PFSK-1 (cell line): ENCODE measurements at regions not wholly inside any gene's neighbourhood (a gene's known extent, or its start where the extent isn't known, plus 50 kb on each side); places are given as distances from the start of the nearest gene placed in this dataset.

Experiments
- FOXP2 ChIP-seq: optimal IDR thresholded peaks from 2 replicates; pipeline ENCODE3; 2011; ENCODE audit warnings: borderline replicate concordance, control low read depth, inconsistent platforms; ENCODE audit not compliant: insufficient read depth; ENCODE audit errors: extremely low read length, extremely low read depth
- POLR2AphosphoS5 ChIP-seq: IDR thresholded peaks from 2 replicates; pipeline ENCODE4 v1.6.1; 2012; ENCODE audit warnings: low read depth, mild to moderate bottlenecking, control low read depth, low read length, moderate library complexity
- SIN3A ChIP-seq: IDR thresholded peaks from 2 replicates; pipeline ENCODE4 v1.6.1; 2012; ENCODE audit warnings: mild to moderate bottlenecking, low read length, moderate library complexity, borderline replicate concordance; ENCODE audit not compliant: insufficient read depth
- TAF1 ChIP-seq: IDR thresholded peaks from 2 replicates; pipeline ENCODE4 v1.6.1; 2012; ENCODE audit warnings: low read length, control low read depth, borderline replicate concordance; ENCODE audit not compliant: insufficient read depth
- TF ChIP-seq, protein P1 (sequence below), 2 experiments: IDR thresholded peaks; 2 replicates each; pipeline versions ENCODE4 v1.6.1 to v1.8.0; 2011 to 2012; ENCODE audit warnings: low read depth in 2 of 2, low read length in 2 of 2, control low read depth in 1 of 2, inconsistent platforms in 1 of 2, mild to moderate bottlenecking in 1 of 2, moderate library complexity in 1 of 2; ENCODE audit not compliant: insufficient read depth in 1 of 2

- no peak for TF ChIP-seq SIN3A
- no peak for TF ChIP-seq FOXP2
- TF ChIP-seq TAF1, result no peak
- no peak for TF ChIP-seq POLR2AphosphoS5
- TF ChIP-seq, protein P1, sequence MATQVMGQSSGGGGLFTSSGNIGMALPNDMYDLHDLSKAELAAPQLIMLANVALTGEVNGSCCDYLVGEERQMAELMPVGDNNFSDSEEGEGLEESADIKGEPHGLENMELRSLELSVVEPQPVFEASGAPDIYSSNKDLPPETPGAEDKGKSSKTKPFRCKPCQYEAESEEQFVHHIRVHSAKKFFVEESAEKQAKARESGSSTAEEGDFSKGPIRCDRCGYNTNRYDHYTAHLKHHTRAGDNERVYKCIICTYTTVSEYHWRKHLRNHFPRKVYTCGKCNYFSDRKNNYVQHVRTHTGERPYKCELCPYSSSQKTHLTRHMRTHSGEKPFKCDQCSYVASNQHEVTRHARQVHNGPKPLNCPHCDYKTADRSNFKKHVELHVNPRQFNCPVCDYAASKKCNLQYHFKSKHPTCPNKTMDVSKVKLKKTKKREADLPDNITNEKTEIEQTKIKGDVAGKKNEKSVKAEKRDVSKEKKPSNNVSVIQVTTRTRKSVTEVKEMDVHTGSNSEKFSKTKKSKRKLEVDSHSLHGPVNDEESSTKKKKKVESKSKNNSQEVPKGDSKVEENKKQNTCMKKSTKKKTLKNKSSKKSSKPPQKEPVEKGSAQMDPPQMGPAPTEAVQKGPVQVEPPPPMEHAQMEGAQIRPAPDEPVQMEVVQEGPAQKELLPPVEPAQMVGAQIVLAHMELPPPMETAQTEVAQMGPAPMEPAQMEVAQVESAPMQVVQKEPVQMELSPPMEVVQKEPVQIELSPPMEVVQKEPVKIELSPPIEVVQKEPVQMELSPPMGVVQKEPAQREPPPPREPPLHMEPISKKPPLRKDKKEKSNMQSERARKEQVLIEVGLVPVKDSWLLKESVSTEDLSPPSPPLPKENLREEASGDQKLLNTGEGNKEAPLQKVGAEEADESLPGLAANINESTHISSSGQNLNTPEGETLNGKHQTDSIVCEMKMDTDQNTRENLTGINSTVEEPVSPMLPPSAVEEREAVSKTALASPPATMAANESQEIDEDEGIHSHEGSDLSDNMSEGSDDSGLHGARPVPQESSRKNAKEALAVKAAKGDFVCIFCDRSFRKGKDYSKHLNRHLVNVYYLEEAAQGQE (IDR thresholded peaks at IDR 0.05; ENCODE audit: insufficient read depth in 1 of 2, low read depth in 2 of 2, low read length in 2 of 2), result no peak
These were observed 128.0 kb upstream of the C1GALT1 start for GRCh38 chr7:7054252-7054830.

- TF ChIP-seq, protein P1 (IDR thresholded peaks at IDR 0.05; ENCODE audit: insufficient read depth in 1 of 2, low read depth in 2 of 2, low read length in 2 of 2), result no peak
- no peak for TF ChIP-seq POLR2AphosphoS5
- TF ChIP-seq SIN3A, result no peak
- no peak for TF ChIP-seq TAF1
- no peak for TF ChIP-seq FOXP2
These were observed 121.3 kb upstream of the C1GALT1 start for GRCh38 chr7:7060828-7061599.

GRCh38 chr7:7077945-7078344 lies 104.4 kb upstream of the C1GALT1 start:
- TF ChIP-seq POLR2AphosphoS5 (no peak), SIN3A (no peak), FOXP2 (no peak), TAF1 (no peak)
- TF ChIP-seq, protein P1 (IDR thresholded peaks at IDR 0.05; ENCODE audit: insufficient read depth in 1 of 2, low read depth in 2 of 2, low read length in 2 of 2), result no peak

GRCh38 chr7:7080802-7081201 lies 101.5 kb upstream of the C1GALT1 start:
- TF ChIP-seq TAF1 (no peak), FOXP2 (no peak), POLR2AphosphoS5 (no peak), SIN3A (no peak)
- TF ChIP-seq, protein P1 (IDR thresholded peaks at IDR 0.05; ENCODE audit: insufficient read depth in 1 of 2, low read depth in 2 of 2, low read length in 2 of 2), result no peak
